Fibroblast of pulmonary artery (primary cell): ENCODE measurements at regions not wholly inside any gene's neighbourhood (a gene's known extent, or its start where the extent isn't known, plus 50 kb on each side); places are given as distances from the start of the nearest gene placed in this dataset.

Source experiments
- DNase-seq: peaks from one replicate; pipeline ENCODE4 v3.0.0-alpha.2; 2010; ENCODE audit warnings: low read depth
- H3K4me3 ChIP-seq: replicated peaks from 2 replicates; pipeline ENCODE4 v1.5.1; 2011; ENCODE audit warnings: low read depth, mild to moderate bottlenecking, control low read depth, low read length, moderate library complexity
- TF ChIP-seq, protein P1 (sequence below): IDR thresholded peaks from 2 replicates; pipeline ENCODE4 v1.5.1; 2011; ENCODE audit warnings: mild to moderate bottlenecking, control low read depth, low read length, inconsistent platforms; ENCODE audit errors: missing control alignments

DNA sequence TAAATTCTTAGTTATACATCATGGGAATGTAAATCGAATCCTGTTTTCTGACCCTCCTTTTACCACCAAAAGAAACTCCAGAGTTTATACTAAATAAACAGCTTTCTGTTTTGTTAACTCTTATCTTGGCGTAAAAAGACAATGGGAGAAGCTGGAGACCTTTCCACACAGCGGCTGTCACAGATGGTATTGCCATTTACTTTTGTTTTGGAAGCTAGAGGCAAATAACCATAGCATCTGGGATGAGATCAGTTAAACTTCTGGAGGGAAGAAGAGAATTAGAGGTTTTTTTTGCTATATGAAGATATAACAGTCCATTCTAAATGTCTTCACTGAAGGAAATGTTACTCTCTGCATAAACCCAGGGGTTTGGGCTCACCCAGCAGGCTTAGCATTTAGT lies 258.9 kb downstream of the REEP3 start:
- TF ChIP-seq, protein P1, sequence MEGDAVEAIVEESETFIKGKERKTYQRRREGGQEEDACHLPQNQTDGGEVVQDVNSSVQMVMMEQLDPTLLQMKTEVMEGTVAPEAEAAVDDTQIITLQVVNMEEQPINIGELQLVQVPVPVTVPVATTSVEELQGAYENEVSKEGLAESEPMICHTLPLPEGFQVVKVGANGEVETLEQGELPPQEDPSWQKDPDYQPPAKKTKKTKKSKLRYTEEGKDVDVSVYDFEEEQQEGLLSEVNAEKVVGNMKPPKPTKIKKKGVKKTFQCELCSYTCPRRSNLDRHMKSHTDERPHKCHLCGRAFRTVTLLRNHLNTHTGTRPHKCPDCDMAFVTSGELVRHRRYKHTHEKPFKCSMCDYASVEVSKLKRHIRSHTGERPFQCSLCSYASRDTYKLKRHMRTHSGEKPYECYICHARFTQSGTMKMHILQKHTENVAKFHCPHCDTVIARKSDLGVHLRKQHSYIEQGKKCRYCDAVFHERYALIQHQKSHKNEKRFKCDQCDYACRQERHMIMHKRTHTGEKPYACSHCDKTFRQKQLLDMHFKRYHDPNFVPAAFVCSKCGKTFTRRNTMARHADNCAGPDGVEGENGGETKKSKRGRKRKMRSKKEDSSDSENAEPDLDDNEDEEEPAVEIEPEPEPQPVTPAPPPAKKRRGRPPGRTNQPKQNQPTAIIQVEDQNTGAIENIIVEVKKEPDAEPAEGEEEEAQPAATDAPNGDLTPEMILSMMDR: no peak
- H3K4me3 ChIP-seq: no peak overlapping the region
- DNase-seq: no peak

DNA sequence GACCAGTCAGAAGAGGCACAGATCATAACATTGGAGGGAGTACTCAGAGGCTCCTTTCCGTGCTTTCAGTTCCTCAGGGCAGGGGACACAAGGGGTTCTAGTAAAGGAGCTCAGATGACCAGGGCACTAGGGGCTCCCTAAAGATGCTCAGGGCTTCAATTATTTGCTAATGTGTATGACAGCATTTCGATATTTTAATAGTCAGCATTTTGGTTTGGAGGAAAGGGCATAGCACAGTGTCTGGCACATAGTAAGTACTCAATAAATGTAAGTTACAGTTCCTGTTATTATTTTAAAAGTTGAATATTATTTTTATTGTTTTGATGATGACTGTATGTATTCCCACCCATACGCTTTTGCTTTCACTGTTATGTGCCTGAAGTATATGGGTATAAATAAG lies 260.0 kb downstream of the REEP3 start:
- no peak for DNase-seq
- no peak overlapping the region for H3K4me3 ChIP-seq
- TF ChIP-seq, protein P1: no peak

DNA sequence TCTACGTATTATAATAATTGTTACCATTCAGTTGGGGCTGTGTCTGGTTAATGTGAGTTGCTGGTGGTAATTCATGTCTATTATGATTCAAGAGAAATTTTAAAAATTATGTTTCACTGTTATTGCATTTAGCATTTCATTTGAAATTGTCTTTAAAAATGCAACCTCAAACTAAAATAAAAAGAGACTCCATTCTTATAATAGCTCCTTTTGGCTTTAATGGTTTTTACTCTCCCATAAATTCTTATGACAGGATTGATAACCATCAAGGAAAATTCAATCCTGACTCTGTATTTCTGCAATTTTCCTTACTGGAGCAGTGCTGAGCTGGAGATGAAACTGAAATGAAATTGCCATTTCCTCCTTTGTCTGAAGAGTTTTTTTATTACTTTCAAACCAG lies 262.7 kb downstream of the REEP3 start:
- DNase-seq: no peak
- TF ChIP-seq, protein P1: no peak
- H3K4me3 ChIP-seq: no peak overlapping the region

DNA sequence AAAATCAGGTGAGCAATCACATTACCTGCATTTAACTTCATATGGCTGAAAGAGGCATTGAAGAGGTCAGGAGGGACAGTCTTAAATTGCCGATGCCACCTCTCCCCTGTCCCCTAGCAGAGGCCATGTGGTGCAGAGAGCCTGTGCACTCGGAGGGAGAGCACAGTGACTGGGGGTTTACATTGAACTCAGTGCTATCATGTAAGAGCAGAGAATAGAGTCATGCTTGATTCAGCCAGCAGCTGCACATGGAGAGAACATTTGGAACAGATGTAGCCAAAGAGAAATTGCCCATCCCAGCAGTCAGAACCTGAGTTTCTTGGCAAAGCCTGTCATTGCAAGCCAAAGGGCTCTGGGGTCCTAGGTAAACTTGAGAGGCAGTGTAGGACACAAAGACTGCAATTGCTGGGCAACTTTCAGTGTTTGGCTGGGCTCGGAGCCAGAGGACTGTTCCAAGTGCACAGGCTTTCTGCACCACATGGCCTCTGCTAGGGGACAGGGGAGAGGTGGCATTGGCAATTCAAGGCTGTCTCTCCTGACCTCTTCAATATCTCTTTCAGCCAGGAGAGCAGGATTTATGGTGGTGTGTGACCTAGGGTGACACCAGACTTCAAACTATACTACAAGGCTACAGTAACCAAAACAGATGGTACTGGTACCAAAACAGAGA lies 267.1 kb downstream of the REEP3 start:
- TF ChIP-seq, protein P1: no peak
- H3K4me3 ChIP-seq: no peak overlapping the region
- no peak for DNase-seq

DNA sequence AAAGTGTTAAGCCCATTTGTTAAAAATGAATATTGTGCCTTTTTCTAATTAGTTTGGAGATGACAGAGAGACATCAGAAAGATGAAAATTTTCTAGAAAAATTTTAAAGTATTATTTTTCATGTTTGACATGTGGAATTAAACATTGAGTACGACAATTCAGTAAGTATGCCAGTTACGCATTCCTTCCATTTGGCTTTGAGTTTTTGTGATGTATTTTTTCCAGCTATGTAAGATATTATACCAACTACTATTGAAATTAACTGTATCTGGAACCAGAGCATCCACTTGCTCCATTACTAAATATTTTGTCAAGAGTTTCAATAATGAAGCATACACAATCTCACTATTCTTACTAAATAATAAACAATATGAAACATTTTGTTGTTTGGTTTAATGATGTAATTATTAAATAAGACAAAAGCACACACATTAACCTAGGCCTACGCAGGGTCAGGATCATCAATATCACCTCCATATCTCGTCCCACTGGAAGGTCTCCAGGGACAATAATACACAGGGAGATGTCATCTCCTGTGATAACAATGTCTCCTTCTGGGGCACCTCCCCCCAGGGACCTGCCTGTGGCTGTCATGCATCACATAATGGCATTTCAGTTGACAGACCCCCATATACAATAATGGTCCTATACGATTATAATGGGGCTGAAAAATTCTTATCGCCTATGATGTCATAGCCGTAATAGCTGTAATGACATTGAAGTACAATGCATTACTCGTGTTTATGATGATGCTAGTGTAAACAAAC lies 274.1 kb downstream of the REEP3 start:
- TF ChIP-seq, protein P1: no peak
- no peak overlapping the region for H3K4me3 ChIP-seq
- DNase-seq: no peak

DNA sequence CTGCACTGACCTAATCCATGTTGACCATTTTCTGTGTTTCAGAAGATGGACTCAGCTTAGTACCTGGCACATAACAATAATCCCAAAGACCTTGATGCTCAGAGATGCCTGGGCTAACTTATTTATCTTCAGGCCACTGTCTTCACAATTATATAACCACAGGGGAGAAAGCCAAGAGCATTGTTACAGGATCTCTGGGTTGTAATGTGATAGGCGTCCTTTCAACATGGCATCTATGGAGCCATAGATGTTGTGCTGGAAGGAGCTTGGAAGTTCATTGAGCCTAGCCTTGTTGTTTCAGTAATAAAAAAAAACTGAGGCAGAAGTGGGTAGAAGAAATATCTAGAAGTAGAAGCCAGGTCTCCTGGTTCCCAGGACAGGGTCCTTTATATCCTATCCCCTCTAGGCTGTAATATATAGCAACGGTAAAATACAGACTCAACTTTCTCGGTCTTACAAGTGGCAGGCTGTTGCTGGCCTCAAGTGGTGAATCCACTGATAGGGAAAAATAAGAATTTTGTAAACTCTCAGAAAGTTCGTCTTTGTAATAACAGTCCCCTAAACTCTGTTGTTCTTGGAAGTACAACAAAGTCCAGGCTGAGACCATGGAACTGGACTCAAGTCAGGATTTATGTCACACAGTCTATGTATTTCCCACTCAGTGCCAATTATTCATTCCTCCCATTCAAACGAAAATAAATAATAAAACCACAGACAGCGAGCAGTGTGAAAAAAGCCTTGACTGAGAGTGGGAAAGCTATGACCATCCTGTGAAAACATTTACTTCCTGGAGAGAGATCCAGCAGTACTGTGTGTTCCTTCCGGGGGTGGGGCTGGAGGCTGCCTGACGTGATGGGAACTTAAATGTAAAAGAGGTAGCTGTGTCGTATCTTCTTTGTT lies 277.6 kb downstream of the REEP3 start:
- H3K4me3 ChIP-seq: no peak overlapping the region
- TF ChIP-seq, protein P1: no peak
- DNase-seq: peak; percentile 93
